Right atrium auricular region (tissue), 2 donors: ENCODE measurements at regions not wholly inside any gene's neighbourhood (a gene's known extent, or its start where the extent isn't known, plus 50 kb on each side); places are given as distances from the start of the nearest gene placed in this dataset.

Source experiments
- DNase-seq: peaks from one replicate; pipeline ENCODE4 v3.0.0-alpha.2; 2019; ENCODE audit warnings: low spot score
- H3K27ac ChIP-seq, 2 donors: fragments of 200-600 bp; sonication (generic); 1 replicate in 1 of 2; 2 replicates in 1 of 2; pipeline ENCODE4 v1.5.1; 2016 to 2019
- H3K27me3 ChIP-seq, 2 donors: fragments of 200-600 bp; sonication (generic); one replicate each; pipeline versions ENCODE4 v1.5.1 to v1.6.0; 2017 to 2019
- H3K36me3 ChIP-seq: fragments of 200-600 bp; sonication (generic); one replicate; pipeline ENCODE4 v1.5.1; 2016
- H3K4me1 ChIP-seq, 2 donors: fragments of 200-600 bp; sonication (generic); one replicate each; pipeline versions ENCODE4 v1.5.1 to v1.6.0; 2017 to 2019
- H3K4me3 ChIP-seq, 2 donors: fragments of 200-600 bp; sonication (generic); 1 replicate in 1 of 2; 2 replicates in 1 of 2; pipeline ENCODE4 v1.5.1; 2017 to 2019; ENCODE audit warnings: mild to moderate bottlenecking in 1 of 2, moderate library complexity in 1 of 2
- H3K9me3 ChIP-seq, 2 donors: fragments of 200-600 bp; sonication (generic); one replicate each; pipeline ENCODE4 v1.5.1; 2019
- CTCF ChIP-seq, 2 donors: fragments of 200-600 bp; sonication (generic); IDR thresholded peaks; one replicate each; pipeline ENCODE4 v1.5.1; 2019; ENCODE audit warnings: antibody characterized with exemption in 2 of 2

GRCh38 chr18:45332871-45333270 is 282.4 kb upstream of the SLC14A2 start:
- no peaks in the 10 kb centered on the region for H3K27me3 ChIP-seq
- peaks cover 0 to 9% of the 10 kb centered on the region in 2 donors for H3K4me1 ChIP-seq
- DNase-seq = no peak
- H3K27ac ChIP-seq = peak overlapping the region in 1 of 2 donors; percentile 37
- H3K36me3 ChIP-seq = no peaks in the 10 kb centered on the region
- no peak for TF ChIP-seq CTCF (IDR thresholded peaks at IDR 0.05)
- H3K4me3 ChIP-seq = no peak overlapping the region
- H3K9me3 ChIP-seq = no peaks in the 10 kb centered on the region

- Histone ChIP-seq H3K9me3 (no peaks in the 10 kb centered on the region), H3K27ac (no peak overlapping the region), H3K36me3 (no peaks in the 10 kb centered on the region), H3K4me1 (peaks cover 0 to 9% of the 10 kb centered on the region in 2 donors), H3K4me3 (no peak overlapping the region), H3K27me3 (no peaks in the 10 kb centered on the region)
- no peak for TF ChIP-seq CTCF (IDR thresholded peaks at IDR 0.05)
- no peak for DNase-seq
Observed at GRCh38 chr18:45334191-45334590, 281.1 kb upstream of the SLC14A2 start.

GRCh38 chr18:45335282-45336043 is 279.8 kb upstream of the SLC14A2 start:
- no peak for DNase-seq
- Histone ChIP-seq H3K4me1 (no peaks in the 10 kb centered on the region), H3K27me3 (no peaks in the 10 kb centered on the region), H3K9me3 (no peaks in the 10 kb centered on the region), H3K36me3 (no peaks in the 10 kb centered on the region), H3K4me3 (no peak overlapping the region), H3K27ac (no peak overlapping the region)
- TF ChIP-seq CTCF (IDR thresholded peaks at IDR 0.05) = no peak

- DNase-seq = no peak
- Histone ChIP-seq H3K4me3 (no peak overlapping the region), H3K4me1 (no peaks in the 10 kb centered on the region), H3K27ac (no peak overlapping the region), H3K9me3 (no peaks in the 10 kb centered on the region), H3K27me3 (no peaks in the 10 kb centered on the region), H3K36me3 (no peaks in the 10 kb centered on the region)
- no peak for TF ChIP-seq CTCF (IDR thresholded peaks at IDR 0.05)
Observed at GRCh38 chr18:45336448-45336847, 278.8 kb upstream of the SLC14A2 start.

- no peak for TF ChIP-seq CTCF (IDR thresholded peaks at IDR 0.05)
- no peak for DNase-seq
- no peak overlapping the region for H3K27ac ChIP-seq
Observed at GRCh38 chr18:45337477-45337876, 277.8 kb upstream of the SLC14A2 start.

More at GRCh38 chr18:45337477-45337876, 277.8 kb upstream of the SLC14A2 start:
- H3K4me3 ChIP-seq = no peak overlapping the region
- H3K9me3 ChIP-seq = no peaks in the 10 kb centered on the region
- no peaks in the 10 kb centered on the region for H3K36me3 ChIP-seq
- no peaks in the 10 kb centered on the region for H3K27me3 ChIP-seq
- H3K4me1 ChIP-seq = no peaks in the 10 kb centered on the region
